GM19025 (cell line): ENCODE measurements at regions not wholly inside any gene's neighbourhood (a gene's known extent, or its start where the extent isn't known, plus 50 kb on each side); places are given as distances from the start of the nearest gene placed in this dataset.

Experiments
- ATAC-seq: cut with Tn5 transposase; IDR thresholded peaks from one replicate; pipeline ENCODE4 v1.9.1; 2021; ENCODE audit warnings: mild to moderate bottlenecking, low read depth, moderate library complexity; ENCODE audit not compliant: unreplicated experiment

- no peak for ATAC-seq
These were observed 120.8 kb downstream of the CEBPB start for GRCh38 chr20:50311308-50312001.

GRCh38 chr20:50312002-50312681 is 121.5 kb downstream of the CEBPB start:
- ATAC-seq: no peak

- no peak for ATAC-seq
These were observed 122.3 kb downstream of the CEBPB start for GRCh38 chr20:50312682-50313521.

GRCh38 chr20:50313522-50313820 is 122.8 kb downstream of the CEBPB start:
- no peak for ATAC-seq

- no peak for ATAC-seq
These were observed 123.4 kb downstream of the CEBPB start for GRCh38 chr20:50313827-50314677.

GRCh38 chr20:50314678-50315335 is 124.2 kb downstream of the CEBPB start:
- no peak for ATAC-seq

- ATAC-seq: no peak
These were observed 125.2 kb downstream of the CEBPB start for GRCh38 chr20:50315586-50316551.

- ATAC-seq: no peak
These were observed 126.5 kb downstream of the CEBPB start for GRCh38 chr20:50317116-50317515.

GRCh38 chr20:50317609-50318008 is 127.0 kb downstream of the CEBPB start:
- ATAC-seq: no peak

GRCh38 chr20:50318710-50319109 is 128.1 kb downstream of the CEBPB start:
- no peak for ATAC-seq

- ATAC-seq: no peak
These were observed 129.6 kb downstream of the CEBPB start for GRCh38 chr20:50320005-50320900.

- ATAC-seq: no peak
These were observed 130.5 kb downstream of the CEBPB start for GRCh38 chr20:50320901-50321796.

GRCh38 chr20:50321797-50322480 is 131.3 kb downstream of the CEBPB start:
- ATAC-seq: no peak

GRCh38 chr20:50322703-50323131 is 132.1 kb downstream of the CEBPB start:
- ATAC-seq: no peak

- ATAC-seq: no peak
These were observed 132.6 kb downstream of the CEBPB start for GRCh38 chr20:50323209-50323608.
